ENCODE measurements at regions not wholly inside any gene's neighbourhood (a gene's known extent, or its start where the extent isn't known, plus 50 kb on each side); places are given as distances from the start of the nearest gene placed in this dataset.

DNA sequence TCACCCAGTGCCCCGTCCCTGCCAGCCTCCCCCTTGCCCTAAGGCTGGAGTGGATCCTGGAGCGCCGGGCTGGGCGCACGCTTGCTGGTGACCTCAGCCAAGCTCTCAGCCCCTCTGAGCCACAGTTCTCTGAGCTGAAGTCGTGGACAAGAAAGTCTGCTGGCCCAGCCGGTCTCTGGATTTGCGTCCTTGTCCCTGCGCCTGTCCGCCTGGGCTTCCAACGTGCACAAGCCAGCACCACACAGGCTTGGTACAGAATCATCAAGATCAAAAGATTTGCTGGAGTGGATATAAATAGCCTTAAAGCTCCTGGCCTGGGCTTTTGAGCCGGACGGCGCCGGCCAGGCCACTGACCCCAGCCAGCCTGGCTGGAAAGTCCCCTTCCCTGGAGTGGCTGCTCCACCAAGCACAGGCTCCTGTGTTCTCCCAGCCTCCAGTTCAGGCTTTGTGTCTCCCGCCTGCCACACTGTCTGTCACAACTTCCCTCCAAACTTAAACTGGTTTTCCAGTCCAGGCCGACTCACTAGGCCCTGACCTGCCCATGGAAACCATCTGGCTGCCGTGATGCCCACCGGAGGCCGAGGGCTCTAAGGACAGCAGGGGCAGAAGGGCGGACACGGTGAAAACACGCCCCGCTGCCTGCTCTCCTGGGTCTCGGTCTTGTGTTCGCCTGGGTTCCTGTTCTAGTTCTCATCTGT, 156.2 kb downstream of the NUP210 start:
- TF ChIP-seq POLR2A (IDR thresholded peaks at IDR 0.05; ENCODE audit: low read depth, low read length) (no peak), POLR2AphosphoS5 (IDR thresholded peaks at IDR 0.05; ENCODE audit: low read depth, low read length) (no peak)
